IMR-90 (cell line): ENCODE measurements at regions not wholly inside any gene's neighbourhood (a gene's known extent, or its start where the extent isn't known, plus 50 kb on each side); places are given as distances from the start of the nearest gene placed in this dataset.

Experiments
- ATAC-seq: fragments of 200-7000 bp; cut with Tn5 transposase; 2 replicates; pipeline ENCODE4 v1.9.1; 2020; ENCODE audit warnings: low read depth, mild to moderate bottlenecking, moderate library complexity
- BruUV-seq: library from RNA; stranded (reverse); fragments of 400-500 nt; replicated peaks from 2 replicates; lab custom pipeline; 2021; lab: Mats Ljungman, UMichigan
- CTCF ChIA-PET: fragments of 300-600 bp; formaldehyde crosslinking; extraction: SDS; loops from one replicate; lab custom pipeline; 2021; ENCODE audit warnings: antibody characterized with exemption; lab: Yijun Ruan, JAX
- POLR2A ChIA-PET: fragments of 300-600 bp; sonication (Branson Sonifier 250); formaldehyde crosslinking; loops from one replicate; lab custom pipeline; 2022; ENCODE audit warnings: antibody characterized with exemption; ENCODE audit not compliant: unreplicated experiment; lab: Charles Lee
- DNase-seq: peaks from one replicate; pipeline ENCODE4 v3.0.0; 2013
- H2AFZ ChIP-seq: replicated peaks from 2 replicates; pipeline ENCODE3; 2013; ENCODE audit warnings: low read length, mild to moderate bottlenecking; ENCODE audit not compliant: poor library complexity
- H2AK5ac ChIP-seq: 2 replicates; pipeline ENCODE4 v1.6.1; 2013; ENCODE audit warnings: low read depth, low read length, inconsistent platforms
- H2AK9ac ChIP-seq: replicated peaks from 2 replicates; pipeline ENCODE3; 2013; ENCODE audit warnings: mild to moderate bottlenecking, low read depth, low read length, moderate library complexity; ENCODE audit not compliant: poor library complexity
- H2BK120ac ChIP-seq: 2 replicates; pipeline ENCODE4 v1.6.1; 2013; ENCODE audit warnings: low read depth, low read length, inconsistent platforms
- H2BK15ac ChIP-seq: 3 replicates; pipeline ENCODE4 v1.6.1; 2013; ENCODE audit warnings: low read depth, low read length, inconsistent platforms
- H2BK20ac ChIP-seq: 2 replicates; pipeline ENCODE4 v1.6.1; 2013; ENCODE audit warnings: low read depth, mild to moderate bottlenecking, inconsistent platforms, low read length, moderate library complexity
- H2BK5ac ChIP-seq: 2 replicates; pipeline ENCODE4 v1.6.1; 2013; ENCODE audit warnings: mild to moderate bottlenecking, low read depth, low read length, inconsistent platforms; ENCODE audit not compliant: poor library complexity, severe bottlenecking
- H3K14ac ChIP-seq: replicated peaks from 2 replicates; pipeline ENCODE4 v1.6.1; 2013; ENCODE audit warnings: low read depth, low read length, inconsistent platforms
- H3K18ac ChIP-seq: 2 replicates; pipeline ENCODE4 v1.6.1; 2013; ENCODE audit warnings: low read depth, low read length, control low read depth
- H3K23ac ChIP-seq: 2 replicates; pipeline ENCODE4 v1.6.1; 2013; ENCODE audit warnings: low read depth, low read length, inconsistent platforms
- H3K27ac ChIP-seq: 2 replicates; pipeline ENCODE4 v1.5.1; 2013; ENCODE audit warnings: mild to moderate bottlenecking, control low read depth, low read length; ENCODE audit not compliant: insufficient read depth
- H3K27me3 ChIP-seq: 2 replicates; pipeline ENCODE4 v1.6.1; 2013; ENCODE audit warnings: low read length; ENCODE audit not compliant: control insufficient read depth, insufficient read depth
- H3K36me3 ChIP-seq: 2 replicates; pipeline ENCODE4 v1.6.1; 2013; ENCODE audit warnings: low read length, mixed read lengths; ENCODE audit not compliant: control insufficient read depth, insufficient read depth
- H3K4ac ChIP-seq: 2 replicates; pipeline ENCODE4 v1.6.1; 2013; ENCODE audit warnings: low read depth, low read length, inconsistent platforms
- H3K4me1 ChIP-seq: 2 replicates; pipeline ENCODE4 v1.6.1; 2013; ENCODE audit warnings: low read length, mixed read lengths; ENCODE audit not compliant: control insufficient read depth, insufficient read depth
- H3K4me2 ChIP-seq: 2 replicates; pipeline ENCODE4 v1.6.1; 2013; ENCODE audit warnings: low read depth, mild to moderate bottlenecking, control low read depth, low read length, moderate library complexity
- H3K4me3 ChIP-seq: 2 replicates; pipeline ENCODE4 v1.5.1; 2013; ENCODE audit warnings: low read depth, mild to moderate bottlenecking, control low read depth, low read length, moderate library complexity; ENCODE audit not compliant: insufficient read depth
- H3K56ac ChIP-seq: 2 replicates; pipeline ENCODE4 v1.6.1; 2013; ENCODE audit warnings: low read length, inconsistent platforms; ENCODE audit not compliant: insufficient read depth; ENCODE audit errors: extremely low read depth
- H3K79me1 ChIP-seq, 2 experiments: 2 replicates each; pipeline ENCODE4 v1.6.1; 2013; ENCODE audit warnings: low read length in 2 of 2, inconsistent platforms in 1 of 2, low read depth in 1 of 2
- H3K9ac ChIP-seq: 2 replicates; pipeline ENCODE4 v1.6.1; 2013; ENCODE audit warnings: low read depth, low read length, control low read depth
- H3K9me1 ChIP-seq: 2 replicates; pipeline ENCODE4 v1.6.1; 2013; ENCODE audit warnings: low read length, inconsistent platforms; ENCODE audit not compliant: insufficient read depth
- H3K9me3 ChIP-seq: 2 replicates; pipeline ENCODE4 v1.6.1; 2013; ENCODE audit warnings: low read length; ENCODE audit not compliant: control insufficient read depth, insufficient read depth
- H4K20me1 ChIP-seq: 2 replicates; pipeline ENCODE4 v1.6.1; 2013; ENCODE audit warnings: low read length, inconsistent platforms; ENCODE audit not compliant: insufficient read depth
- H4K5ac ChIP-seq: 2 replicates; pipeline ENCODE4 v1.6.1; 2013; ENCODE audit warnings: mild to moderate bottlenecking, low read depth, low read length, control low read depth
- H4K8ac ChIP-seq, 2 experiments: 2 replicates each; pipeline ENCODE4 v1.6.1; 2013; ENCODE audit warnings: low read depth in 2 of 2, low read length in 2 of 2, control low read depth in 1 of 2, inconsistent platforms in 1 of 2
- H4K91ac ChIP-seq: 2 replicates; pipeline ENCODE4 v1.6.1; 2013; ENCODE audit warnings: low read depth, low read length, inconsistent platforms; ENCODE audit not compliant: insufficient read depth
- BHLHE40 ChIP-seq: fragments of 150-350 bp; IDR thresholded peaks from 2 replicates; pipeline ENCODE4 v1.6.1; 2016; ENCODE audit warnings: mild to moderate bottlenecking, low read depth, low read length
- CEBPB ChIP-seq: IDR thresholded peaks from 2 replicates; pipeline ENCODE4 v1.6.1; 2012; ENCODE audit warnings: low read depth, low read length, improper control_type of control experiment
- CHD1 ChIP-seq: IDR thresholded peaks from 2 replicates; pipeline ENCODE4 v1.6.1; 2012; ENCODE audit warnings: low read depth, low read length, improper control_type of control experiment
- FOS ChIP-seq: fragments of 150-350 bp; IDR thresholded peaks from 2 replicates; pipeline ENCODE4 v1.6.1; 2016; ENCODE audit warnings: low read depth, low read length
- MAFK ChIP-seq: IDR thresholded peaks from 2 replicates; pipeline ENCODE4 v1.6.1; 2012; ENCODE audit warnings: low read depth, low read length, improper control_type of control experiment
- MAZ ChIP-seq: IDR thresholded peaks from 2 replicates; pipeline ENCODE4 v1.6.1; 2012; ENCODE audit warnings: low read depth, mild to moderate bottlenecking, low read length, improper control_type of control experiment, moderate library complexity, borderline replicate concordance
- MXI1 ChIP-seq: IDR thresholded peaks from 2 replicates; pipeline ENCODE4 v1.6.1; 2012; ENCODE audit warnings: low read depth, mild to moderate bottlenecking, low read length, moderate library complexity, borderline replicate concordance
- NFE2L2 ChIP-seq: fragments of 150-350 bp; IDR thresholded peaks from 2 replicates; pipeline ENCODE4 v1.6.1; 2016; ENCODE audit warnings: low read depth, mild to moderate bottlenecking, low read length
- RAD21 ChIP-seq: IDR thresholded peaks from 2 replicates; pipeline ENCODE4 v1.6.1; 2012; ENCODE audit warnings: low read length, improper control_type of control experiment
- RCOR1 ChIP-seq: IDR thresholded peaks from 2 replicates; pipeline ENCODE4 v1.6.1; 2012; ENCODE audit warnings: mild to moderate bottlenecking, low read length, improper control_type of control experiment; ENCODE audit not compliant: insufficient replicate concordance
- RFX5 ChIP-seq: IDR thresholded peaks from 2 replicates; pipeline ENCODE4 v1.8.0; 2012; ENCODE audit warnings: low read depth, mild to moderate bottlenecking, low read length, moderate library complexity
- WGBS, 2 experiments: methylation state at CpG; one replicate each; pipeline versions ENCODE4 v1.1.5 to v1.1.7; 2013; ENCODE audit warnings: missing lambda C conversion rate in 2 of 2; ENCODE audit not compliant: insufficient read length in 1 of 2; ENCODE audit errors: extremely low coverage in 2 of 2; 5-methylcytosine and 5-hydroxymethylcytosine counted together
- dilution Hi-C: fragments of 300-500 bp; cut with HindIII; formaldehyde crosslinking; loops from one replicate; pipeline ENCODE4 v1.14.3; 2018; ENCODE audit warnings: low sequenced_read_pairs; ENCODE audit not compliant: unreplicated experiment
- in situ Hi-C: fragments of 300-500 bp; cut with MboI; formaldehyde crosslinking; loops from 3 replicates; pipeline ENCODE4 v1.14.3; 2019; ENCODE audit warnings: low sequenced_read_pairs, inconsistent platforms, mixed read lengths
- intact Hi-C: fragments of 100-400 bp; cut with micrococcal nuclease; formaldehyde crosslinking; loops from 2 replicates; pipeline ENCODE4 v1.10.0; 2022
- TF ChIP-seq, protein P1 (sequence below): fragments of 150-350 bp; IDR thresholded peaks from 2 replicates; pipeline ENCODE4 v1.6.1; 2016; ENCODE audit warnings: low read depth, mild to moderate bottlenecking, low read length, moderate library complexity, borderline replicate concordance

DNA sequence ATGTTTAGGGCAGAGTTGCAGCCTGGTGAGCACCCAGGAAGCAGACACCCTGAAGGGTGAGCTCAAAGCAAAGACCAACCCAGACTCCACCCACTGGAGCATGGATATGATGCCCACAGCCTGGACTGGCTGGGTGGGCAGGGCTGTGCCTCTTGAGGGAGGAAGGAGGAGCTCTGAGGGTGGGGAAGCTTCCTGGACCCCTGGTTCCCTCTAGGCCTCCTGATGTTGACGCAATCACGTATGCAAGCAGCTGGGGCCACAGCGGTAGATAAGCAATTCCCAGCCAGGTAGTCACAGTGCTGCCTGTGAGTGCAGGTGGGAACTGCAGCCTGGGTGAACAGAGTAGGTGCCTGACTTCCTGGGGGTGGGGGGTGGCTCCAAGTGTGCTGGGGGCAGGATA, 271.5 kb downstream of the CDK5RAP2 start:
- Histone ChIP-seq H3K79me1 (no peaks in the 10 kb centered on the region), H3K56ac (no peak overlapping the region), H4K20me1 (no peaks in the 10 kb centered on the region), H3K18ac (no peak overlapping the region), H3K4ac (no peak overlapping the region), H2AK9ac (no peak overlapping the region), H3K9me1 (no peaks in the 10 kb centered on the region), H2AFZ (no peak overlapping the region), H2BK5ac (no peak overlapping the region), H3K23ac (no peak overlapping the region), H3K27me3 (no peaks in the 10 kb centered on the region), H3K27ac (no peak overlapping the region), H2BK15ac (no peak overlapping the region), H3K4me2 (no peak overlapping the region), H2BK20ac (no peak overlapping the region), H4K5ac (no peak overlapping the region), H3K4me1 (no peaks in the 10 kb centered on the region), H2AK5ac (no peak overlapping the region), H2BK120ac (no peak overlapping the region), H4K91ac (no peak overlapping the region), H3K36me3 (no peaks in the 10 kb centered on the region), H3K14ac (no peak overlapping the region), H3K9me3 (no peaks in the 10 kb centered on the region), H3K9ac (no peak overlapping the region), H4K8ac (no peak overlapping the region), H3K4me3 (no peak overlapping the region)
- POLR2A ChIA-PET = no interaction called here
- no TSS peak for BruUV-seq
- in situ Hi-C loops (no loop called here), intact Hi-C loops (no loop called here), dilution Hi-C loops (no loop called here)
- TF ChIP-seq CEBPB (no peak), FOS (no peak), MXI1 (no peak), NFE2L2 (no peak), MAFK (no peak), RFX5 (no peak), RAD21 (no peak), BHLHE40 (no peak), RCOR1 (no peak), CHD1 (no peak), MAZ (no peak)
- TF ChIP-seq, protein P1, sequence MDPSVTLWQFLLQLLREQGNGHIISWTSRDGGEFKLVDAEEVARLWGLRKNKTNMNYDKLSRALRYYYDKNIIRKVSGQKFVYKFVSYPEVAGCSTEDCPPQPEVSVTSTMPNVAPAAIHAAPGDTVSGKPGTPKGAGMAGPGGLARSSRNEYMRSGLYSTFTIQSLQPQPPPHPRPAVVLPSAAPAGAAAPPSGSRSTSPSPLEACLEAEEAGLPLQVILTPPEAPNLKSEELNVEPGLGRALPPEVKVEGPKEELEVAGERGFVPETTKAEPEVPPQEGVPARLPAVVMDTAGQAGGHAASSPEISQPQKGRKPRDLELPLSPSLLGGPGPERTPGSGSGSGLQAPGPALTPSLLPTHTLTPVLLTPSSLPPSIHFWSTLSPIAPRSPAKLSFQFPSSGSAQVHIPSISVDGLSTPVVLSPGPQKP = no peak
- no CpG with 5 or more reads among the region's 3 CpGs for WGBS, 2 experiments
- DNase-seq (no peak), ATAC-seq (no peak)
- CTCF ChIA-PET = interaction anchor here (0.6 kb wide), 1 partner anchor 169 kb away, joined by 3 read pairs; no protein-coding TSS in a partner anchor
